KMS-11 (cell line): ENCODE measurements at regions not wholly inside any gene's neighbourhood (a gene's known extent, or its start where the extent isn't known, plus 50 kb on each side); places are given as distances from the start of the nearest gene placed in this dataset.

Source experiments
- H2AFZ ChIP-seq: fragments of 200-600 bp; sonication (generic); 2 replicates; pipeline ENCODE4 v1.6.1; 2016; ENCODE audit warnings: antibody characterized with exemption, mixed run types, low read depth
- H3K27ac ChIP-seq: fragments of 200-600 bp; sonication (generic); 2 replicates; pipeline ENCODE4 v1.6.1; 2016; ENCODE audit warnings: mild to moderate bottlenecking, mixed run types
- H3K27me3 ChIP-seq: fragments of 200-600 bp; sonication (generic); 2 replicates; pipeline ENCODE4 v1.6.1; 2017; ENCODE audit warnings: mild to moderate bottlenecking, low read depth, mixed run types, moderate library complexity; ENCODE audit not compliant: insufficient read depth
- H3K36me3 ChIP-seq: fragments of 200-600 bp; sonication (generic); 2 replicates; pipeline ENCODE4 v1.6.1; 2017; ENCODE audit warnings: mild to moderate bottlenecking, mixed run types; ENCODE audit not compliant: insufficient read depth
- H3K4me1 ChIP-seq: fragments of 200-600 bp; sonication (generic); 2 replicates; pipeline ENCODE4 v1.6.1; 2016; ENCODE audit warnings: mild to moderate bottlenecking, low read depth, mixed run types; ENCODE audit not compliant: poor library complexity, severe bottlenecking
- H3K4me2 ChIP-seq: fragments of 200-600 bp; sonication (generic); 2 replicates; pipeline ENCODE4 v1.7.0; 2016; ENCODE audit warnings: mild to moderate bottlenecking, mixed run types
- H3K4me3 ChIP-seq: fragments of 200-600 bp; sonication (generic); IDR thresholded peaks from 2 replicates; pipeline ENCODE4 v1.6.1; 2017; ENCODE audit warnings: low read depth, low read length, mixed read lengths; ENCODE audit not compliant: insufficient read depth
- H3K79me2 ChIP-seq: fragments of 200-600 bp; sonication (generic); 2 replicates; pipeline ENCODE4 v1.6.1; 2016; ENCODE audit warnings: low read depth, mixed run types; ENCODE audit not compliant: insufficient read depth
- H3K9ac ChIP-seq: fragments of 200-600 bp; sonication (generic); 2 replicates; pipeline ENCODE4 v1.6.1; 2016; ENCODE audit warnings: mild to moderate bottlenecking, mixed run types
- H4K20me1 ChIP-seq: fragments of 200-600 bp; sonication (generic); 2 replicates; pipeline ENCODE4 v1.6.1; 2016; ENCODE audit warnings: mild to moderate bottlenecking, mixed run types; ENCODE audit not compliant: insufficient read depth
- TF ChIP-seq, protein P1 (sequence below): fragments of 200-600 bp; sonication (generic); conservative IDR thresholded peaks from 2 replicates; pipeline ENCODE4 v1.6.1; 2017; ENCODE audit warnings: low read depth, mild to moderate bottlenecking, antibody characterized with exemption, low read length, moderate library complexity, mixed read lengths

DNA sequence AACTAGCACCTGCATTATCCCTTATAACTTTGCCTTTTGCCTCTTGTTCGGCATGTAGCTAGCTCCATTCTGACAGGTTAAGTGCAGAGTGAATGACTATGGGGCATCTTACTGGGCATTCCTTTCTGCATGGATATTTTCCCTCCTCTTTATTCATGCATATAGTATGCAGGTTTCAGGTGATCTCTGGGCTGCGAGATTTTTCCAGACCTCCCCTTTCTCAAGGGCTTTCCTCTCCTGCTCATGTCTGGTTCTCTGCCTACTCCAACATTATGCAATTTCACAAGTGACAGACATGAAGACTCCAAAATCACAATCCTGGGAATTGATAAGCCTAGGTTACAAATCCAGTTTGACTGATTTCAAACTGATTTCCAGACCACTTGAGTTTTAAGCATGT, 503.8 kb downstream of the NXPH1 start:
- no peaks in the 10 kb centered on the region for H3K36me3 ChIP-seq
- no peaks in the 10 kb centered on the region for H3K27me3 ChIP-seq
- H3K4me2 ChIP-seq, result no peak overlapping the region
- H3K9ac ChIP-seq, result no peak overlapping the region
- no peaks in the 10 kb centered on the region for H3K79me2 ChIP-seq
- TF ChIP-seq, protein P1, sequence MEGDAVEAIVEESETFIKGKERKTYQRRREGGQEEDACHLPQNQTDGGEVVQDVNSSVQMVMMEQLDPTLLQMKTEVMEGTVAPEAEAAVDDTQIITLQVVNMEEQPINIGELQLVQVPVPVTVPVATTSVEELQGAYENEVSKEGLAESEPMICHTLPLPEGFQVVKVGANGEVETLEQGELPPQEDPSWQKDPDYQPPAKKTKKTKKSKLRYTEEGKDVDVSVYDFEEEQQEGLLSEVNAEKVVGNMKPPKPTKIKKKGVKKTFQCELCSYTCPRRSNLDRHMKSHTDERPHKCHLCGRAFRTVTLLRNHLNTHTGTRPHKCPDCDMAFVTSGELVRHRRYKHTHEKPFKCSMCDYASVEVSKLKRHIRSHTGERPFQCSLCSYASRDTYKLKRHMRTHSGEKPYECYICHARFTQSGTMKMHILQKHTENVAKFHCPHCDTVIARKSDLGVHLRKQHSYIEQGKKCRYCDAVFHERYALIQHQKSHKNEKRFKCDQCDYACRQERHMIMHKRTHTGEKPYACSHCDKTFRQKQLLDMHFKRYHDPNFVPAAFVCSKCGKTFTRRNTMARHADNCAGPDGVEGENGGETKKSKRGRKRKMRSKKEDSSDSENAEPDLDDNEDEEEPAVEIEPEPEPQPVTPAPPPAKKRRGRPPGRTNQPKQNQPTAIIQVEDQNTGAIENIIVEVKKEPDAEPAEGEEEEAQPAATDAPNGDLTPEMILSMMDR, result no peak
- H2AFZ ChIP-seq, result no peak overlapping the region
- no peak overlapping the region for H3K4me3 ChIP-seq
- no peak overlapping the region for H3K27ac ChIP-seq
- H4K20me1 ChIP-seq, result no peaks in the 10 kb centered on the region
- H3K4me1 ChIP-seq, result no peaks in the 10 kb centered on the region

DNA sequence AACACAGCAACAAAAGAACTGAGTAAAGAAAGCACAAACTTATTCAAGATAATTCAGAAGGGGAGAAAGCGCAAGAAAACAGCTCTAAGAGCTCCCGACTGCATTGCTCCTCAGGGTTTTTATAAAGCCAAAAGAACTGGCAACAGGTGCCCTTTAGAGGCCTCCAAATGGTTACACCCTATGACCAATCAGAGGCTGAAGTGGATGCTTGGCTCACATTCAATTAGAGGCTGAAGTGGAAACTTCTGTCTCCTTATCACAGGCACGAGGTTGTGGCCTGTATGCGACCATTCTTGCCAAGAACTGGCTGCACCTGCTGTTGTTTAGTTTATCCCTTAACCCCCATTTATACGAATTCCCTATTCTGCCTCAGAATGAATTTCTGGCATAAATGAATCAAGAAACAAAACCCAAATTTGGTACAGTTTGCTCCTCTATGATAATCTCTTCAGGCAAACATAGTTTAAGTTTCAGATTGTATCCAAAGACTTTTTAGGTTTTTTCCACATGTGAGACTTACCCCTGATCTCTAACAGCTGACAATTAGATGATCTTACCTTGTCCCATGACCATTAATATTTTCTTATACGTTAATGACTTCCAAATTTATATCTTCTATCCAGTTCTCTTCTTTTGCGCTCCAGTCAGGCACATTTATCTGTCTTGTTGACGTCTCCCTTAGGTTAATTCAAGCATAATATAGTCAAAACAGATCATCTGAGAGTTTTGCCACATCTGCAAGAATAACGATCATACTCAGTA, 504.8 kb downstream of the NXPH1 start:
- Histone ChIP-seq H3K4me1 (no peaks in the 10 kb centered on the region), H3K79me2 (no peaks in the 10 kb centered on the region), H4K20me1 (no peaks in the 10 kb centered on the region), H3K4me3 (no peak overlapping the region), H3K36me3 (no peaks in the 10 kb centered on the region), H3K9ac (no peak overlapping the region), H2AFZ (no peak overlapping the region), H3K27ac (no peak overlapping the region), H3K4me2 (no peak overlapping the region), H3K27me3 (no peaks in the 10 kb centered on the region)
- TF ChIP-seq, protein P1, result no peak

DNA sequence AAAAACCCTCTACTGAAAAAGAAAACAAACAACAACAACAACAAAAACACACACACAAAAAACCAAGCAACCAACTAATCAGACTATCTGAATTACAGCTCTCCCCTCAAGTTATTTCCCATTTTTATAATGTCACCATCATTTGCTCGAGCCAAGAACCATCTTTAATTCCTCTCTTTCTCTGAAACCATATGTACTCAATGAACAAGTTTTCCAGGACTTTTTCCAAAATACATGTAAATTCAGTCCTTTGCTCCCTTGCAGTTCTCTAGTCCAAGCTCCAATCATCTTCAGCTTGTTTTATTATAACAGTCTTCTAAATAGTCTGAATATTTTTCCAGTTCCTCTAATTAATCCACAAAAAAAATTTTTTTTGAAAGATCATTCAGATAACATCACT, 506.0 kb downstream of the NXPH1 start:
- Histone ChIP-seq H3K27me3 (no peaks in the 10 kb centered on the region), H3K4me1 (no peaks in the 10 kb centered on the region), H3K27ac (no peak overlapping the region), H3K9ac (no peak overlapping the region), H2AFZ (no peak overlapping the region), H3K4me3 (no peak overlapping the region), H4K20me1 (no peaks in the 10 kb centered on the region), H3K36me3 (no peaks in the 10 kb centered on the region), H3K79me2 (no peaks in the 10 kb centered on the region), H3K4me2 (no peak overlapping the region)
- TF ChIP-seq, protein P1, result no peak

DNA sequence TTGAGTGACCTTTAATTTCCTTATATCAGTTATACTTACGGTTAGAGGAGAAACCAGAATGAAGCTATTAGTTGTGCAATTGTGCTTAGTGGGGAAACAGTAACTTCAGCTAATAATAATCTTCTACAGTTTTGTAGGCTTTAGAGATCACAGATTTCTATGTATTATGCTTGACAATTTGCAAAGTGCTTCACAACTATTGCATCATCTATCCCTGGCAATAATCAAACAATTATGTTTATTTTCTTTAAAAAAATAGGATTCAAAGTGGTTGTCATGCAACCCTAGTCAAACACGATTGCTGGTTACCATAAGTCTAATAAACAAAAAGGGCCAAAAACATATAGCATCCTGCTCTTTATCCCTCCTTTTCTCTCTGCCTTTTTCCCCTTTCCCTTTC, 530.3 kb downstream of the NXPH1 start:
- Histone ChIP-seq H3K4me1 (peaks cover 12% of the 10 kb centered on the region), H3K4me3 (no peak overlapping the region), H3K27me3 (no peaks in the 10 kb centered on the region), H2AFZ (no peak overlapping the region), H3K4me2 (no peak overlapping the region), H3K27ac (no peak overlapping the region), H3K79me2 (no peaks in the 10 kb centered on the region), H4K20me1 (no peaks in the 10 kb centered on the region), H3K36me3 (no peaks in the 10 kb centered on the region), H3K9ac (no peak overlapping the region)
- TF ChIP-seq, protein P1, result no peak
